ENCODE measurements at regions not wholly inside any gene's neighbourhood (a gene's known extent, or its start where the extent isn't known, plus 50 kb on each side); places are given as distances from the start of the nearest gene placed in this dataset.

DNA sequence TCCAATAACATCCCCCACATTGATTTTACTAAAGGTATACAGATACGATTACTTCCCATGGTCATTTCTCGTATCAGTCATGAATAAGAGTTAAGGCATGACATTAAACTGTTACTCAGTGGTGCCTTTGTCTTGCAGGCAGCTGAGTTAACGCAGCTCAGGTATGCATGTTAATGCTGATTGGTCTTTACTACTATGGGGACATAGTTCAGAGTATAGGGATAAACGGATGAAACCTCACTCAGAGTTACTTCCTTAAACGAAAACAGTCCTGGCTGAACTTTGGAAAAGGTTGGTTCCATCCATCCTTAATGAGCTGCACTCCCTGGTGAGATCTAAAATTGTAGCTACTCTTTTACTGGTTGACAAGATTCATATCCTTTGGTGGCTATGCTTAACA lies 87.0 kb downstream of the ACTL7B start:
- TF ChIP-seq MYC (IDR thresholded peaks at IDR 0.05; ENCODE audit: low read depth, low read length) (no peak), GATA2 (IDR thresholded peaks at IDR 0.05; ENCODE audit: insufficient read depth, insufficient read length, low read depth, low read length) (no peak), POLR2A (IDR thresholded peaks at IDR 0.05; ENCODE audit: low read depth, low read length) (no peak), EZH2 (IDR thresholded peaks at IDR 0.05; ENCODE audit: borderline replicate concordance, low read depth, low read length, severe bottlenecking) (no peak)
- TF ChIP-seq, protein P1, sequence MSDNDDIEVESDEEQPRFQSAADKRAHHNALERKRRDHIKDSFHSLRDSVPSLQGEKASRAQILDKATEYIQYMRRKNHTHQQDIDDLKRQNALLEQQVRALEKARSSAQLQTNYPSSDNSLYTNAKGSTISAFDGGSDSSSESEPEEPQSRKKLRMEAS (IDR thresholded peaks at IDR 0.05; ENCODE audit: insufficient read depth, insufficient read length) = no peak
- no peak overlapping the region for H2AFZ ChIP-seq (ENCODE audit: low read depth, low read length)
- no peak overlapping the region for H3K9ac ChIP-seq (replicated peaks; ENCODE audit: extremely low read depth, insufficient read depth, low read length)
- POLR2A ChIA-PET = no interaction called here
- H3K9me1 ChIP-seq (replicated peaks; ENCODE audit: control insufficient read depth, extremely low read depth, insufficient read depth, low read length) = no peaks in the 10 kb centered on the region
- H3K79me2 ChIP-seq (ENCODE audit: control insufficient read depth, insufficient read depth, low read length) = no peaks in the 10 kb centered on the region
- H3K27ac ChIP-seq (ENCODE audit: insufficient read depth, low read depth, low read length) = no peak overlapping the region
- no peak for DNase-seq (ENCODE audit: low read depth, low spot score)
- dilution Hi-C loops (cut with MboI; ENCODE audit: extremely low pct_ligation_motif_present, low sequenced_read_pairs) = no loop called here
- H3K4me1 ChIP-seq (ENCODE audit: control insufficient read depth, extremely low read depth, insufficient read depth, low read length) = no peaks in the 10 kb centered on the region
- no peak overlapping the region for H3K4me2 ChIP-seq (ENCODE audit: insufficient read depth, low read length)
- no peaks in the 10 kb centered on the region for H3K9me3 ChIP-seq (replicated peaks; ENCODE audit: control insufficient read depth, insufficient read depth, low read length)
- FAIRE-seq = no peak
- H3K36me3 ChIP-seq (ENCODE audit: control insufficient read depth in 2 of 2, extremely low read depth in 1 of 2, insufficient read depth in 2 of 2, low read length in 2 of 2) = no peaks in the 10 kb centered on the region
- no TSS peak for BruUV-seq (replicated peaks)
- H3K27me3 ChIP-seq (ENCODE audit: control insufficient read depth in 2 of 2, insufficient read depth in 2 of 2, low read length in 2 of 2) = peaks cover 0 to 1% of the 10 kb centered on the region in 2 experiments
- no peak overlapping the region for H3K4me3 ChIP-seq (replicated peaks in 1 of 3; ENCODE audit: insufficient read depth in 1 of 3, low read depth in 1 of 3, low read length in 3 of 3)
- intact Hi-C loops (cut with micrococcal nuclease) = no loop called here
- CTCF ChIA-PET = interaction anchor here (0.9 kb wide), 1 partner anchor 1288 kb away, joined by 3 read pairs; no protein-coding TSS in a partner anchor
- H4K20me1 ChIP-seq (replicated peaks; ENCODE audit: control insufficient read depth, extremely low read depth, insufficient read depth, low read length) = no peaks in the 10 kb centered on the region

GRCh38 chr9:108766626-108767161 lies 89.1 kb downstream of the ACTL7B start:
- BruUV-seq (replicated peaks) = no TSS peak
- H2AFZ ChIP-seq (ENCODE audit: low read depth, low read length) = no peak overlapping the region
- TF ChIP-seq EZH2 (IDR thresholded peaks at IDR 0.05; ENCODE audit: borderline replicate concordance, low read depth, low read length, severe bottlenecking) = no peak
- no peak for TF ChIP-seq MYC (IDR thresholded peaks at IDR 0.05; ENCODE audit: low read depth, low read length)
- no peak for TF ChIP-seq GATA2 (IDR thresholded peaks at IDR 0.05; ENCODE audit: insufficient read depth, insufficient read length, low read depth, low read length)
- H3K27ac ChIP-seq (ENCODE audit: insufficient read depth, low read depth, low read length) = no peak overlapping the region
- no peak overlapping the region for H3K4me3 ChIP-seq (replicated peaks in 1 of 3; ENCODE audit: insufficient read depth in 1 of 3, low read depth in 1 of 3, low read length in 3 of 3)
- H3K9ac ChIP-seq (replicated peaks; ENCODE audit: extremely low read depth, insufficient read depth, low read length) = no peak overlapping the region
- no peaks in the 10 kb centered on the region for H3K9me1 ChIP-seq (replicated peaks; ENCODE audit: control insufficient read depth, extremely low read depth, insufficient read depth, low read length)
- no peaks in the 10 kb centered on the region for H3K79me2 ChIP-seq (ENCODE audit: control insufficient read depth, insufficient read depth, low read length)
- POLR2A ChIA-PET = no interaction called here
- DNase-seq (ENCODE audit: low read depth, low spot score) (no peak), FAIRE-seq (no peak)
- H3K4me1 ChIP-seq (ENCODE audit: control insufficient read depth, extremely low read depth, insufficient read depth, low read length) = no peaks in the 10 kb centered on the region
- intact Hi-C loops (cut with micrococcal nuclease) (no loop called here), dilution Hi-C loops (cut with MboI; ENCODE audit: extremely low pct_ligation_motif_present, low sequenced_read_pairs) (no loop called here)
- CTCF ChIA-PET = interaction anchor here (0.6 to 1.2 kb wide), 3 partner anchors 10 to 1341 kb away, joined by 3 to 5 read pairs (median 3); no protein-coding TSS in a partner anchor
- H3K36me3 ChIP-seq (ENCODE audit: control insufficient read depth in 2 of 2, extremely low read depth in 1 of 2, insufficient read depth in 2 of 2, low read length in 2 of 2) = no peaks in the 10 kb centered on the region
- H3K27me3 ChIP-seq (ENCODE audit: control insufficient read depth in 2 of 2, insufficient read depth in 2 of 2, low read length in 2 of 2) = peaks cover 0 to 1% of the 10 kb centered on the region in 2 experiments
- no peak overlapping the region for H3K4me2 ChIP-seq (ENCODE audit: insufficient read depth, low read length)
- H4K20me1 ChIP-seq (replicated peaks; ENCODE audit: control insufficient read depth, extremely low read depth, insufficient read depth, low read length) = no peaks in the 10 kb centered on the region
- no peaks in the 10 kb centered on the region for H3K9me3 ChIP-seq (replicated peaks; ENCODE audit: control insufficient read depth, insufficient read depth, low read length)

Data from endothelial cell of umbilical vein (primary cell).